Nephron (organoid): ENCODE measurements at regions not wholly inside any gene's neighbourhood (a gene's known extent, or its start where the extent isn't known, plus 50 kb on each side); places are given as distances from the start of the nearest gene placed in this dataset.

Experiments
- H3K27ac Mint-ChIP-seq, 3 experiments: 2 replicates each; pipeline ENCODE4 v1.8.0; 2020; ENCODE audit warnings: mixed read lengths in 3 of 3, mild to moderate bottlenecking in 2 of 3, moderate library complexity in 1 of 3
- H3K27me3 Mint-ChIP-seq: 2 replicates; pipeline ENCODE4 v1.8.0; 2021; ENCODE audit warnings: low read depth, mild to moderate bottlenecking, moderate library complexity, mixed read lengths
- H3K36me3 Mint-ChIP-seq: 2 replicates; pipeline ENCODE4 v1.8.0; 2020; ENCODE audit warnings: low read depth, mixed read lengths
- H3K4me1 Mint-ChIP-seq: 2 replicates; pipeline ENCODE4 v1.8.0; 2020; ENCODE audit warnings: mixed read lengths
- H3K4me3 Mint-ChIP-seq, 3 experiments: 2 replicates each; pipeline ENCODE4 v1.8.0; 2020; ENCODE audit warnings: mild to moderate bottlenecking in 3 of 3, mixed read lengths in 3 of 3, moderate library complexity in 2 of 3
- H3K9me3 Mint-ChIP-seq: 2 replicates; pipeline ENCODE4 v1.8.0; 2020; ENCODE audit warnings: mixed read lengths
- CTCF ChIP-seq, 3 experiments: fragments of 200-600 bp; sonication (generic); IDR thresholded peaks; one replicate each; pipeline ENCODE4 v1.5.0; 2021; ENCODE audit warnings: antibody characterized with exemption in 3 of 3; ENCODE audit not compliant: unreplicated experiment in 3 of 3

- no peak overlapping the region for H3K27ac Mint-ChIP-seq
Observed at GRCh38 chr19:28823338-28823961, 389.5 kb downstream of the UQCRFS1 start.

DNA sequence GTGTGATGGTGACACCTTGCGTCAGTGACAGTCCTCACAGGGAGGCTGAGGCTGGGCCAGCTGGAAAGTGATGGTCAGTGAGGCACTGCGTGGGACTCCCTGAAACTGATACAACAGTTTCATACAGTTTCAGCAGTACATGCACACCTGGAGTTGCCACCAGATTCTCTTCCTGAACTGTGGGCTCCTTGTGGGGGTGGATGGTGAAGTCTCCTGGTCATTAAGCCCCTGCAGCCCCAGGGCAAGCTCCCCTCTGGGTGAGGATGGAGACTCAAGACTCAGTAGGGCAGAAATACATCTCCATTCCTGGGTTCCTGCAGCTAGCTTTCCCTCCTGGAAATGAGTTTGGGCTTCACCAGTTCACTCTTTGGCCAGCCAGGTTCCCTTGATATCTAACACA lies 392.7 kb downstream of the UQCRFS1 start:
- no peak overlapping the region for H3K27ac Mint-ChIP-seq
- no peaks in the 10 kb centered on the region for H3K36me3 Mint-ChIP-seq
- H3K9me3 Mint-ChIP-seq: peaks cover 6% of the 10 kb centered on the region
- no peak for TF ChIP-seq CTCF (IDR thresholded peaks at IDR 0.05; ENCODE audit: unreplicated experiment in 3 of 3)
- H3K27me3 Mint-ChIP-seq: peaks cover 3% of the 10 kb centered on the region
- no peaks in the 10 kb centered on the region for H3K4me1 Mint-ChIP-seq
- H3K4me3 Mint-ChIP-seq: no peak overlapping the region

More at GRCh38 chr19:28823338-28823961, 389.5 kb downstream of the UQCRFS1 start:
- Mint-ChIP-seq H3K27me3 (peaks cover under 1% of the 10 kb centered on the region), H3K4me3 (no peak overlapping the region), H3K36me3 (no peaks in the 10 kb centered on the region), H3K9me3 (no peaks in the 10 kb centered on the region), H3K4me1 (no peaks in the 10 kb centered on the region)
- no peak for TF ChIP-seq CTCF (IDR thresholded peaks at IDR 0.05; ENCODE audit: unreplicated experiment in 3 of 3)

DNA sequence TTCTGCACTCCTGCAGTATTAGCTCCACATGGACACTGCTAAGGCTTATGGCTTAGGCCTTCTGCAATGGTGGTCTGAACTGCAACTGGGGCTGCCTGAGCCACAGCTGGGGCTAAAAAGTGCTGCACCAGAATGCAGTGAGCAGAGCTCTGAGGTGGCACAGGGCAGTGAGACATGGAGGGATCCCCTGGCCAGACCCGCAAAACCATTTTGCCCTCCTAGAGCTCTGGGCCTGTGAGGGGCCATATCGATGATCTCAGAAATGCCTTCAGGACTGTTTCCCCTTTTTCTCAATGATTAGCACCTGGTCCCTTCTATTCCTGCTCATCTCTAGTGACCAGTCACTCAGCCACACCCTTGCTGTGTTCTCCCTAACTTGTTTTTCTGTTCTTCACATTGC lies 397.7 kb downstream of the UQCRFS1 start:
- no peaks in the 10 kb centered on the region for H3K36me3 Mint-ChIP-seq
- peaks cover 3% of the 10 kb centered on the region for H3K27me3 Mint-ChIP-seq
- H3K4me3 Mint-ChIP-seq: no peak overlapping the region
- H3K9me3 Mint-ChIP-seq: peaks cover 6% of the 10 kb centered on the region
- no peaks in the 10 kb centered on the region for H3K4me1 Mint-ChIP-seq
- H3K27ac Mint-ChIP-seq: no peak overlapping the region
- no peak for TF ChIP-seq CTCF (IDR thresholded peaks at IDR 0.05; ENCODE audit: unreplicated experiment in 3 of 3)

DNA sequence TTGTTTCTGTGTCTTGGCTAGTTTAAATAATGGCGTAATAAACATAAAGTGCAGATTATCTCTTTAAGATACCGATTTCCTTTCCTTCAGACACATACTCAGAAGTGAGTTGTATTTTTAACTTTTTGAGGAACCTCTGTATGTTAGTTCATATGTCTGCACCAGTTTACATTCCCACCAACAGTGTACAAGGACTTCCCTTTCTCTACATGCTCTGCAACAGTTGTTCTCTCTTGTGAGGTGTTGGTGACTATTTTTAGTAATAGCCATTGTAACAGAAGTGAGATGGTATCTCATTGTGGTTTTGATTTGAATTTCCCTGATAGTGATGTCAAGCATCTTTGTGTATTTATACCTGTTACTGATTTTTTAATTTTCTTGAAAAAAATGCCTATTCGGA lies 418.6 kb downstream of the UQCRFS1 start:
- peaks cover 7% of the 10 kb centered on the region for H3K4me1 Mint-ChIP-seq
- H3K9me3 Mint-ChIP-seq: peaks cover 9% of the 10 kb centered on the region
- TF ChIP-seq CTCF (IDR thresholded peaks at IDR 0.05; ENCODE audit: unreplicated experiment in 3 of 3): no peak
- peak overlapping the region; percentile 74 to 85 (median 81) for H3K4me3 Mint-ChIP-seq
- peaks cover 57% of the 10 kb centered on the region for H3K27me3 Mint-ChIP-seq
- no peak overlapping the region for H3K27ac Mint-ChIP-seq
- peaks cover 4% of the 10 kb centered on the region for H3K36me3 Mint-ChIP-seq

DNA sequence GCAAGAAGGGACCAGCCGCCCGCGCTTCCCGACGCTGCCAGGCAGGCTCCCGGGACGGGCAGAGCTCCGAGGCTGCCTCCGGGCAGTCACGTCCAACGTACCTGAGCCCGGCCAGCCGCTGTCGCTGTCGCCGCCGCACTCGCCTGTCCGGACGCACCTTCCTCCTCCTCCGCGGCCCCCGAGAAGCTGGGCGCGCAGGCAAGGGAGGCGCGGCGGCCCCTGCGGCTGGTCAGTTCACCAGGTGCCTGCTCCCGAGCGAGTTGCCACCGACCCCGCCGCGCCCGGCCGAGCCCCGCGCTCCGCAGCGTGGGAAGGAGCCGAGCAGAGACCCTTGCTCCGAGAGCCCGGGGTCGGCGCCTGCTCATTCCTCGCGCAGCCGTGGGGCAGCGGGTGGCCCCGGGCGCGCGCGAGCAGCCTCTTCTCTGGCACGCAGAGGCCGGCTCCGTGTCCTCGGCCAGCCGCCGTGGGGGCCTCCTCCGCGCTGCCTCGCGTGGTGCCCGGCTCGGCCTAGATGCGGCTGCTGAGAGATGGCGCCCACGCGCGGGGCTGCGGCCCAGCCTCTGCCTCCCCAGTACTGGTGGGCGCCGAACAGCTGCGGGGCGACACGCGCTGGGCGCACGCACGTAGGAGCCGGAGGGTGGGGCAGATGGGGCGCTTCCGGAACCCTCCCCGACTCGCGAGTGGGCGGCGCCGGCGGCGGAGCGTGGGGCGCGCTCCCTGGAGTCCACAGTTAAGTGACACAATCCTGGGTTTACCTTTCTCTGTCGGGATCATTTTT lies 419.4 kb downstream of the UQCRFS1 start:
- Mint-ChIP-seq H3K36me3 (peaks cover 4% of the 10 kb centered on the region), H3K4me3 (peak overlapping the region; percentile 74 to 85 (median 81)), H3K9me3 (peaks cover 8% of the 10 kb centered on the region), H3K4me1 (peaks cover 7% of the 10 kb centered on the region), H3K27ac (no peak overlapping the region), H3K27me3 (peaks cover 57% of the 10 kb centered on the region)
- TF ChIP-seq CTCF (IDR thresholded peaks at IDR 0.05; ENCODE audit: unreplicated experiment in 3 of 3): no peak
